Activated CD8-positive, alpha-beta T cell treated with anti-CD3 and anti-CD28 coated beads for 36 hours (primary cell): ENCODE measurements at regions not wholly inside any gene's neighbourhood (a gene's known extent, or its start where the extent isn't known, plus 50 kb on each side); places are given as distances from the start of the nearest gene placed in this dataset.

ENCODE experiments used
- ATAC-seq: fragments of 200-7000 bp; cut with Tn5 transposase; one replicate; pipeline ENCODE4 v1.10.0; 2021; ENCODE audit warnings: mild to moderate bottlenecking, moderate library complexity
- CTCF ChIA-PET: fragments of 350-600 bp; sonication (Branson Sonifier 250); formaldehyde crosslinking; loops from one replicate; lab custom pipeline; 2021; ENCODE audit warnings: antibody characterized with exemption; lab: Charles Lee
- POLR2A ChIA-PET: fragments of 350-600 bp; sonication (Branson Sonifier 250); formaldehyde crosslinking; loops from one replicate; lab custom pipeline; 2021; ENCODE audit warnings: antibody characterized with exemption; lab: Charles Lee
- DNase-seq: peaks from one replicate; pipeline ENCODE4 v3.0.0-alpha.2; 2020
- H3K27ac Mint-ChIP-seq: one replicate; pipeline ENCODE4 v1.8.0; 2021; ENCODE audit warnings: mild to moderate bottlenecking, mixed read lengths
- H3K27me3 Mint-ChIP-seq: one replicate; pipeline ENCODE4 v1.8.0; 2021; ENCODE audit warnings: mixed read lengths
- H3K36me3 Mint-ChIP-seq: one replicate; pipeline ENCODE4 v1.8.0; 2021; ENCODE audit warnings: low read depth, mixed read lengths
- H3K4me1 Mint-ChIP-seq: one replicate; pipeline ENCODE4 v1.8.0; 2021; ENCODE audit warnings: low read depth, mixed read lengths
- H3K4me3 Mint-ChIP-seq: one replicate; pipeline ENCODE4 v1.8.0; 2021; ENCODE audit warnings: mild to moderate bottlenecking, moderate library complexity, mixed read lengths
- H3K9me3 Mint-ChIP-seq: one replicate; pipeline ENCODE4 v1.8.0; 2021; ENCODE audit warnings: mixed read lengths
- CTCF ChIP-seq: fragments of 200-600 bp; IDR thresholded peaks from one replicate; pipeline ENCODE4 v1.8.0; 2022; ENCODE audit warnings: antibody characterized with exemption, mild to moderate bottlenecking
- intact Hi-C: fragments of 100-400 bp; cut with micrococcal nuclease; formaldehyde crosslinking; loops from one replicate; pipeline ENCODE4 v1.10.0; 2022

DNA sequence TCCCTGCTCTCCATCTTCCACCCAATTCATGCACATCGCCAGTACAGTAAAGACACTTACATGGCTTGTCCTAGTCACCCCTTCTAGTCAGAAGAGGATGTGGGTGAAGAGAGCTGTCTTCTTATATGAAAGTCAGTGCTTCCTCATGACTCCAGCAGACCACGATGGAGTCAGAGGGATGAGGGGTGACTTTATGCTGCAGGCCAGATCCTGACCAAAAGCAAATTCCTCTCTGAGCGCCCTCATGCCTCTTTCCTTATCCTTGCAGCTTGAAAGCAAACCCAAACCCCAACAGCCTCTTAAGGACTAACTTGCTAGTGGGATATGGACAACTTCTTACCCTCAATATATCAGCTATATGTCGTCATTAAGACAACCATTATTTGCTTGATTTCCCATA is 348.2 kb upstream of the DUSP10 start:
- Mint-ChIP-seq H3K9me3 (no peaks in the 10 kb centered on the region), H3K27me3 (peaks cover 8% of the 10 kb centered on the region), H3K4me3 (no peak overlapping the region), H3K4me1 (no peaks in the 10 kb centered on the region), H3K36me3 (no peaks in the 10 kb centered on the region), H3K27ac (no peak overlapping the region)
- no peak for TF ChIP-seq CTCF
- ChIA-PET CTCF (interaction anchor here (1.3 kb wide), 1 partner anchor 365 kb away, joined by 3 read pairs; no protein-coding TSS in a partner anchor), POLR2A (no interaction called here)
- DNase-seq = no peak
- intact Hi-C loops = no loop called here
- no peak for ATAC-seq

DNA sequence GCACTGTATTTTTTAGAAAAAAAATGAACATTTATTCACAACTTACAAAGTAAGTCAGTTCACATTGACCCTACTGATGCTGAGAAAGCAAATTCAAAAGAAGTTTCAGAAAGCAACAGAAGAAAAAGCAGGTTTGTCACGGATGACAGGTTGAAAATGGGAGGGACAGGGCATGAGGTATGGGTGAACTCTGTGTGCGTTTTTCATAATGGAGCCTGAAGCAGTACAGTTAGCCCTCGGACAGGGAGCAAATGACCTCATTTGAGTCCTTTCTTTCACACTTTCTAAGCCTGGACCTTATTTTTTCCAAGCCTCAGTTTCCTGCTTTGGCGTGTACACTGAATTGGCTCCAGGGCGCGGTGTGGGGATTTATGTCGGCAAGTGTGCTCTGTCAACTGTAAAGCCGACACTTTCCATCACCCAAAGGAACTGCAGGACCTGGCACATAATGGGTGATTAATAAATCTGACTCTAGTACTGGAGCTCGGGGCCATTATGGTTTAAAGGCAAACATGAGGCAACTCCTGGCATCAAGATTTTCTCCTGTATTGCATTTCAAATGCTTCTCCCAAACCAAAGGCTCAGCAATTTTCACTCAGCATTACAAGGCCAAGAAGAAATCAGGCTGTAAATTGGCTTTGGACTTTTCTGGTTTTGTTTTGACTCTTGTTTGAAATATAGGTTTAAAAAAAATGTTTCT is 345.5 kb upstream of the DUSP10 start:
- H3K4me1 Mint-ChIP-seq = no peaks in the 10 kb centered on the region
- peaks cover 2% of the 10 kb centered on the region for H3K9me3 Mint-ChIP-seq
- ATAC-seq (no peak), DNase-seq (no peak)
- ChIA-PET CTCF (interaction anchor here (0.7 to 1.7 kb wide), 2 partner anchors 8 to 10 kb away, joined by 3 to 9 read pairs; no protein-coding TSS in a partner anchor), POLR2A (no interaction called here)
- intact Hi-C loops = no loop called here
- H3K36me3 Mint-ChIP-seq = no peaks in the 10 kb centered on the region
- no peak for TF ChIP-seq CTCF
- H3K27me3 Mint-ChIP-seq = peaks cover 11% of the 10 kb centered on the region
- no peak overlapping the region for H3K27ac Mint-ChIP-seq
- H3K4me3 Mint-ChIP-seq = no peak overlapping the region

DNA sequence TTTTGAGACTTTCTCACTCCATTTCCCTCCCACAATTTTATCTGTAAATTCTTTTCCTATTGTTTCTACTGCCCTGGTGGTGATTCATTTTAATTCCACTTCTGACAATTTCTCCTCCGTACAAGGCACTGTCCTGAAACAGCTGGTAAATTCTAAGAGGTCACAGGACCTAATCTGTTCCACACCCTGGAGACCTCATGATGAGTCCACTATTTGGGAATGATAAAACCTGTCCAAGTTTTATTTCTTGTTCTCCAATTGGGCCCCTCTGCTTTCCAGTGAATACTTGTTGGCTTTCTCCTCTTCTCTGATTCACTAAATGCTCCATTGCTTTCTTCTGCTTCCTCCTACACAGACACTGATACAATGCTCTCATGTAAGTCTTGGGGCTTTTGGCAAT is 343.1 kb upstream of the DUSP10 start:
- Mint-ChIP-seq H3K9me3 (peaks cover 2% of the 10 kb centered on the region), H3K4me3 (no peak overlapping the region), H3K27me3 (peaks cover 11% of the 10 kb centered on the region), H3K4me1 (no peaks in the 10 kb centered on the region), H3K36me3 (no peaks in the 10 kb centered on the region), H3K27ac (no peak overlapping the region)
- intact Hi-C loops = no loop called here
- ATAC-seq = no peak
- no peak for DNase-seq
- ChIA-PET POLR2A (no interaction called here), CTCF (interaction anchor here (2.5 kb wide), 1 partner anchor 11 kb away, joined by 10 read pairs; no protein-coding TSS in a partner anchor)
- no peak for TF ChIP-seq CTCF

DNA sequence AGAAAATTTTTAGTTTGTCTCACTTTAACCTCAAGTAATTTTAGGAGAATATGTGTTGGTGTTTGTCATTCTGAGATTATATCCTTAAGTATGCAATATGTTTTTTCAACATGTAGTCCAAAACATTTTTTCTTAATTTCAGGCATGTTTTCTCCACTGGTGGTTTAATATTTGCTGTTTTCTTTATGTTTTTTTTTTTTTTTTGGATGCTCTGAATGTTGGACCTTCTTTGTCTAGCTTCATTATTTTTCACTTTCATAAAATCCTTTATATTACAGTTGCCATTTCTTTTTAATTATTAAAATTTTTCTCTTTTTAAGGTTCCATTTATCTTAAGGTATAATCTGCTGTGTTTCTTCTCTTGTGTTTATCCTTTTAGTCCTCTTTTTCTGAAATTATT is 342.2 kb upstream of the DUSP10 start:
- Mint-ChIP-seq H3K36me3 (no peaks in the 10 kb centered on the region), H3K27me3 (peaks cover 11% of the 10 kb centered on the region), H3K27ac (no peak overlapping the region), H3K4me3 (no peak overlapping the region), H3K9me3 (peaks cover 2% of the 10 kb centered on the region), H3K4me1 (no peaks in the 10 kb centered on the region)
- CTCF ChIA-PET = interaction anchor here (2.5 kb wide), 1 partner anchor 12 kb away, joined by 10 read pairs; no protein-coding TSS in a partner anchor
- intact Hi-C loops = no loop called here
- ATAC-seq (no peak), DNase-seq (no peak)
- POLR2A ChIA-PET = interaction anchor here (0.7 kb wide), 1 partner anchor 284 kb away, joined by 3 read pairs; no protein-coding TSS in a partner anchor
- TF ChIP-seq CTCF = no peak

DNA sequence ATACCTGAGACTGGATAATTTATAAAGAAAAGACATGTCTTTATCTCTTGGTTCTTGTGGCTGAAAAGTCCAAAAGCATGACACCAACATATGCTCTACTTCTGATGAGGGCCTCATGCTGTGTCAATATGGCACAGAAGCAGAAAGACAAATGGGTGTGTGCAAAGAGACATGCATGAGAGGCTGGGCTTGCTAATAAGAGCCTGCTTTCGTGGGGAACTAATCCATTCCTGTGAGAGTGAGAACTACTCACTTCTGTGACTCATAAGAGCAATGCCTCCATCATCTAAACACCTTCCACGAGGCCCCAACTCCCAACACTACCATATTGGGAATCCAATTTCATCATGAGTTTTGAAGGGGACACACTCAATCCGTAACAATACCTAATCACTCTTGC is 340.0 kb upstream of the DUSP10 start:
- Mint-ChIP-seq H3K27ac (no peak overlapping the region), H3K4me3 (no peak overlapping the region), H3K9me3 (peaks cover 2% of the 10 kb centered on the region), H3K27me3 (peaks cover 10% of the 10 kb centered on the region), H3K4me1 (no peaks in the 10 kb centered on the region), H3K36me3 (no peaks in the 10 kb centered on the region)
- ATAC-seq = no peak
- ChIA-PET CTCF (interaction anchor here (1.5 to 1.6 kb wide), 2 partner anchors 373 to 818 kb away, joined by 3 to 5 read pairs; no protein-coding TSS in a partner anchor), POLR2A (no interaction called here)
- intact Hi-C loops = no loop called here
- no peak for TF ChIP-seq CTCF
- DNase-seq = no peak
